ENCODE measurements at regions not wholly inside any gene's neighbourhood (a gene's known extent, or its start where the extent isn't known, plus 50 kb on each side); places are given as distances from the start of the nearest gene placed in this dataset.

DNA sequence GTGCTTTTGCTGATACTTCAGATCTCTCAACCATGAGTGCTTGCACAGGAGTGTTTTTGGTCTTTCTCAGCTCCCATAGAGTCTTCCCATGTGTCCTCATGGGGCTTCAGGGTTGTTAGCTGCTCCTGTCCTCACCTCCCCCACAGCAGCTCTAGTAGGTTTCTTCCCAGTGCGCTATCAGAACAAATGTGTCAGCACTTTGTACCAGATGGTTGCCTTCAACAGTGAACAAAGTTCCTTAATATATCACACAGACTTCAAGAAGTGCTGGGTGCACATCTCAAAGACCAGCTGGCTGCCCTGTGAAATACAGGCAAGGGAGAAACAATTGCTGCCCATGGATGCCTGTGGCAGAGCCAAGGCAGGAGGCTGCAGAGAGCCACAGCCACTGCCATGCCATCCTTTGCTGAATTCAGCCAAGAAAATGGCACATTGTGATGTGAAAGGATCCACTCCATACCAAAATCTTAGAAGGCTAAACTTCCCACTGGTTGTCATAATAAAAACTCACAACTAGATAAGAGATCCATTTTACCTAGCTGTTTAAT is 471.3 kb downstream of the C6orf118 start:
- TF ChIP-seq, protein P1, sequence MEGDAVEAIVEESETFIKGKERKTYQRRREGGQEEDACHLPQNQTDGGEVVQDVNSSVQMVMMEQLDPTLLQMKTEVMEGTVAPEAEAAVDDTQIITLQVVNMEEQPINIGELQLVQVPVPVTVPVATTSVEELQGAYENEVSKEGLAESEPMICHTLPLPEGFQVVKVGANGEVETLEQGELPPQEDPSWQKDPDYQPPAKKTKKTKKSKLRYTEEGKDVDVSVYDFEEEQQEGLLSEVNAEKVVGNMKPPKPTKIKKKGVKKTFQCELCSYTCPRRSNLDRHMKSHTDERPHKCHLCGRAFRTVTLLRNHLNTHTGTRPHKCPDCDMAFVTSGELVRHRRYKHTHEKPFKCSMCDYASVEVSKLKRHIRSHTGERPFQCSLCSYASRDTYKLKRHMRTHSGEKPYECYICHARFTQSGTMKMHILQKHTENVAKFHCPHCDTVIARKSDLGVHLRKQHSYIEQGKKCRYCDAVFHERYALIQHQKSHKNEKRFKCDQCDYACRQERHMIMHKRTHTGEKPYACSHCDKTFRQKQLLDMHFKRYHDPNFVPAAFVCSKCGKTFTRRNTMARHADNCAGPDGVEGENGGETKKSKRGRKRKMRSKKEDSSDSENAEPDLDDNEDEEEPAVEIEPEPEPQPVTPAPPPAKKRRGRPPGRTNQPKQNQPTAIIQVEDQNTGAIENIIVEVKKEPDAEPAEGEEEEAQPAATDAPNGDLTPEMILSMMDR (IDR thresholded peaks at IDR 0.05; ENCODE audit: insufficient read depth, low read length, poor library complexity, severe bottlenecking), result no peak
- TF ChIP-seq EZH2phosphoT487 (conservative IDR thresholded peaks at IDR 0.05; ENCODE audit: low read length), result no peak
